ENCODE measurements at regions not wholly inside any gene's neighbourhood (a gene's known extent, or its start where the extent isn't known, plus 50 kb on each side); places are given as distances from the start of the nearest gene placed in this dataset.

DNA sequence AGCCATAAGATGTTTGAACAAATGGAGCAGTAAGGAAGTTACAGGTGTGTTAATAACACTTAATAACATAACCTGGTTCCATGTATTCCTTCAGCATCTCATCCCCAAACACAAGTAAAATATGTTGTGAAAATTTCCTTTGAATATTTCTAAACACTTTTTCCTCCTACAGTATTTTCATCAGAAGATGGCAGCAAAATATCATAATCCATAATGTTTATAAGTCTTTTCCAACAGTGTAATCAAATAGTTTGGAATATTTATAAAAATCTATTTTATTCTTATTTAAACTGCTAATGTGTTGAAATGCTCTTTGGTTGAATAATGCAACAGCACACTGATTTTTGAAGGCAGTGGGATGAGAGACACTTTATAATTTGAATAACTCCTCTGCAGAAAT lies 1020.5 kb downstream of the OTOL1 start:
- Histone ChIP-seq H3K27me3 (replicated peaks; ENCODE audit: control insufficient read depth, insufficient read depth, low read length) (no peaks in the 10 kb centered on the region), H3K36me3 (ENCODE audit: control insufficient read depth, insufficient read depth, low read length) (no peaks in the 10 kb centered on the region), H3K4me3 (replicated peaks; ENCODE audit: low read depth, low read length) (no peak overlapping the region)
- TF ChIP-seq, protein P1, sequence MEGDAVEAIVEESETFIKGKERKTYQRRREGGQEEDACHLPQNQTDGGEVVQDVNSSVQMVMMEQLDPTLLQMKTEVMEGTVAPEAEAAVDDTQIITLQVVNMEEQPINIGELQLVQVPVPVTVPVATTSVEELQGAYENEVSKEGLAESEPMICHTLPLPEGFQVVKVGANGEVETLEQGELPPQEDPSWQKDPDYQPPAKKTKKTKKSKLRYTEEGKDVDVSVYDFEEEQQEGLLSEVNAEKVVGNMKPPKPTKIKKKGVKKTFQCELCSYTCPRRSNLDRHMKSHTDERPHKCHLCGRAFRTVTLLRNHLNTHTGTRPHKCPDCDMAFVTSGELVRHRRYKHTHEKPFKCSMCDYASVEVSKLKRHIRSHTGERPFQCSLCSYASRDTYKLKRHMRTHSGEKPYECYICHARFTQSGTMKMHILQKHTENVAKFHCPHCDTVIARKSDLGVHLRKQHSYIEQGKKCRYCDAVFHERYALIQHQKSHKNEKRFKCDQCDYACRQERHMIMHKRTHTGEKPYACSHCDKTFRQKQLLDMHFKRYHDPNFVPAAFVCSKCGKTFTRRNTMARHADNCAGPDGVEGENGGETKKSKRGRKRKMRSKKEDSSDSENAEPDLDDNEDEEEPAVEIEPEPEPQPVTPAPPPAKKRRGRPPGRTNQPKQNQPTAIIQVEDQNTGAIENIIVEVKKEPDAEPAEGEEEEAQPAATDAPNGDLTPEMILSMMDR (IDR thresholded peaks at IDR 0.05; ENCODE audit: insufficient read depth, low read length, poor library complexity, severe bottlenecking) = no peak
- no peak for DNase-seq (ENCODE audit: extremely low read depth, insufficient read length)

DNA sequence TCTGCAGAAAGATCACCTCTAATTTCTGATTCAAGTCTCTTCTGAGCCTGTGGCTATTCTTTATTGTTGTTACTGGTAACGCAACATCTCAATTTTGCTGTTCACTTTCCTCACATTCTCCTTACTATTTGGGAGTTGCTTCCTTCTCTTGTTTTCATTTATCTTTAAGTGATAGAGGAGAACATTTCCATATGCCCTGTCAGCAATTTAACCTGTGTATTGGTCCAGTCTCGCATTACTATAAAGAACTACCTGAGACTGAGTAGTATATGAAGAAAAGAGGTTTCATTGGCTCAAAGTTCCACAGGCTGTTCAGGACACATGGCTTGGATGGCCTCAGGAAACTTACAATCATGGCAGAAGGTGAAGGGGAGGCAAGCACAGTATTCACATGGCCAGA lies 1025.1 kb downstream of the OTOL1 start:
- TF ChIP-seq, protein P1 (IDR thresholded peaks at IDR 0.05; ENCODE audit: insufficient read depth, low read length, poor library complexity, severe bottlenecking) = no peak
- Histone ChIP-seq H3K4me3 (replicated peaks; ENCODE audit: low read depth, low read length) (no peak overlapping the region), H3K36me3 (ENCODE audit: control insufficient read depth, insufficient read depth, low read length) (no peaks in the 10 kb centered on the region), H3K27me3 (replicated peaks; ENCODE audit: control insufficient read depth, insufficient read depth, low read length) (no peaks in the 10 kb centered on the region)
- no peak for DNase-seq (ENCODE audit: extremely low read depth, insufficient read length)

DNA sequence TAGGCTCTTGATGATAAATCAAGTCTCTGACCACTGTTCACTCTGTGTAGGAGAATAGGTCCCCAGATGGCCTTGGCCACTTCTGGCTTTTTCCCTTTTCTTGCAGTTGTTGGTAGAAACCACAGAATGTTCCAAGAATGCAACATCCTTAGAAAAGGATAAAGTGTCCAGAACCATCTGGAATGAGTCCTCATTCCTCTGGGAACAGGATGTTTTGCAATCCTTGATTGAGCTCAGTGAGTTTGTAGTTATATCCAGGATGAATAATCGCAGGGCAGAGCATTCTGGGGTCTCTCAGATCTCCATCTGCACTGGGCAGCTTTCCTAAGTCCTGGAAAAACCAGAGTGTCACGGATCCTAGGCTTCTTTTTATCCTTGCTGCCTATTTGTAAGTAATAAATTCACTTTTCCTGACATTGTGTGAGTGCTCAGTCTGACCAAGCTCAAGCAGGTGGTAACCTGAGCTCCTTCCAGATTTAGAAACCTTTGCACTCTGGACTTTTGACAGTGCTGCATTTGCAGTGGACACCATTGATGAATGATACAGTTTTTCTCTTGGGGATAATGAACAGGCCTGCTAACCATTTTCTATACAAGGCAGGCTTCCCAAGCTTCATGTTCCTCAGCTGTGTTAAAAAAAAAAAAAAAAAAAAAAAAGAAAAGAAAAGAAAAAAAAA lies 1028.6 kb downstream of the OTOL1 start:
- DNase-seq (ENCODE audit: extremely low read depth, insufficient read length) = no peak
- no peaks in the 10 kb centered on the region for H3K27me3 ChIP-seq (replicated peaks; ENCODE audit: control insufficient read depth, insufficient read depth, low read length)
- H3K36me3 ChIP-seq (ENCODE audit: control insufficient read depth, insufficient read depth, low read length) = no peaks in the 10 kb centered on the region
- no peak overlapping the region for H3K4me3 ChIP-seq (replicated peaks; ENCODE audit: low read depth, low read length)
- TF ChIP-seq, protein P1 (IDR thresholded peaks at IDR 0.05; ENCODE audit: insufficient read depth, low read length, poor library complexity, severe bottlenecking) = no peak

GRCh38 chr3:162525771-162526170 lies 1029.2 kb downstream of the OTOL1 start:
- TF ChIP-seq, protein P1 (IDR thresholded peaks at IDR 0.05; ENCODE audit: insufficient read depth, low read length, poor library complexity, severe bottlenecking) = no peak
- no peaks in the 10 kb centered on the region for H3K27me3 ChIP-seq (replicated peaks; ENCODE audit: control insufficient read depth, insufficient read depth, low read length)
- DNase-seq (ENCODE audit: extremely low read depth, insufficient read length) = no peak
- H3K4me3 ChIP-seq (replicated peaks; ENCODE audit: low read depth, low read length) = no peak overlapping the region
- no peaks in the 10 kb centered on the region for H3K36me3 ChIP-seq (ENCODE audit: control insufficient read depth, insufficient read depth, low read length)

GRCh38 chr3:162534431-162534830 lies 1037.8 kb downstream of the OTOL1 start:
- Histone ChIP-seq H3K27me3 (replicated peaks; ENCODE audit: control insufficient read depth, insufficient read depth, low read length) (no peaks in the 10 kb centered on the region), H3K4me3 (replicated peaks; ENCODE audit: low read depth, low read length) (no peak overlapping the region), H3K36me3 (ENCODE audit: control insufficient read depth, insufficient read depth, low read length) (no peaks in the 10 kb centered on the region)
- TF ChIP-seq, protein P1 (IDR thresholded peaks at IDR 0.05; ENCODE audit: insufficient read depth, low read length, poor library complexity, severe bottlenecking) = no peak
- DNase-seq (ENCODE audit: extremely low read depth, insufficient read length) = no peak

- no peaks in the 10 kb centered on the region for H3K36me3 ChIP-seq (ENCODE audit: control insufficient read depth, insufficient read depth, low read length)
- no peaks in the 10 kb centered on the region for H3K27me3 ChIP-seq (replicated peaks; ENCODE audit: control insufficient read depth, insufficient read depth, low read length)
- H3K4me3 ChIP-seq (replicated peaks; ENCODE audit: low read depth, low read length) = no peak overlapping the region
- no peak for DNase-seq (ENCODE audit: extremely low read depth, insufficient read length)
- TF ChIP-seq, protein P1 (IDR thresholded peaks at IDR 0.05; ENCODE audit: insufficient read depth, low read length, poor library complexity, severe bottlenecking) = no peak
These were observed 1041.9 kb downstream of the OTOL1 start for GRCh38 chr3:162538491-162538890.
